Stimulated activated CD4-positive, alpha-beta T cell treated with anti-CD3 and anti-CD28 coated beads, TNF-alpha, amount 100 ng/mL, for 24 hours (primary cell): ENCODE measurements at regions not wholly inside any gene's neighbourhood (a gene's known extent, or its start where the extent isn't known, plus 50 kb on each side); places are given as distances from the start of the nearest gene placed in this dataset.
"Not testable (repeated sequence)": the region's sequence is repeated elsewhere in the genome, so short reads cannot be mapped to it uniquely, and the experiment has no call there.

ENCODE experiments used
- DNase-seq, 3 experiments: peaks; one replicate each; pipeline ENCODE4 v3.0.0-alpha.2; 2020; ENCODE audit warnings: low read depth in 3 of 3

DNA sequence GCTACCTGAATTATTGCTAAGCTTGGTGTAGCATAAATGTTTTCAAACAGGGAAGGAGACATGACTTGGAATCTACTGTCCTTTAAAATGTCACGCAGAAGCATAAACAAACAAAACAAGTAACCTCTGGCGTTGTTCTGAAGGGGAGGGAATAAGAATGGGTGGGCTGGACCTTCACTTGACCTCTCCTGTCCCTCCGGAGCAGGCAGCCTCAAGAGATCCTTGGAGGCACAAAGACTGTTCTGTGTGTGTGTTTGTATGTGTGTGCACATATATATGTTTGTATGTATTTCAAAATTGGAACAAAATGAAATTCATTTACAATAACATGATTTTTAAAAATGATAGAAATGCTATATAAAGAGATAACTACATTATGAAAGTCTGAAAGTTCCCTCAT lies 91.3 kb upstream of the DCLK2 start:
- DNase-seq, result no peak

- DNase-seq, result no peak
Measured at GRCh38 chr4:149987330-149988086, 90.7 kb upstream of the DCLK2 start.

DNA sequence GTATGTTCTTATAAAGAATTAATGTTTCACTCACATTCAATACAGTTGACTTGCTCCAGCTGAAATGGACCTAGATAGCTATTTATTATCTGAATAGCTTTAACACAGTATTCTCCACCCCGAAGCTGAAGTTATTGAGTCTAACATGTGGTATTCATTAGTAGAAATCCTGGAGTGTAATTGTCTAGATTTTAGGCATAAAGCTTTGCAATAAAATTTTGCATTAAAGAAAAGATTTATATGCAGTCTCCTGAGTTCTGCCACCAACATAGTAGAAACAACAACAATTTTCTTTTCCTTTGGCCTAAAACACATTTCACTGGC lies 90.2 kb upstream of the DCLK2 start:
- no peak for DNase-seq

DNA sequence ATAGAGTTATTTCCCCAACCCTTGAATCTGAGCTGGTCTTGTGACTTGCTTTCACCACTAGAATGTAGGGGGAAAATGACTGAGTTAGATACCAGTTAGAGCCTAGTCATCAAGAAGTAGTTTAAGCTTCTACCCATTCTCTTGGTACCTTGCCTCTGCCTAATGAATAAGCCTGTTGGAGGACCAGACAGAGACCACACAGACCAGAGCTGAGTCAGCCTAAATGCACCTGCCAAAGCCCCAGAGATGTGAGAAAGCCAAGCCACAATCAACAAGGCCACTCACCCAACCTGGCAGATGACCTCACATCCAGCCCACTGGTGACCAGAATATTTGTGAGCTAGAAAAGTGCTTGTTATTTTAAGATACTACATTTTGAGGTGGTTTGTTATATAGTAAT lies 85.2 kb upstream of the DCLK2 start:
- DNase-seq, result no peak

- no peak for DNase-seq
Measured at GRCh38 chr4:149995134-149995756, 83.0 kb upstream of the DCLK2 start.

DNA sequence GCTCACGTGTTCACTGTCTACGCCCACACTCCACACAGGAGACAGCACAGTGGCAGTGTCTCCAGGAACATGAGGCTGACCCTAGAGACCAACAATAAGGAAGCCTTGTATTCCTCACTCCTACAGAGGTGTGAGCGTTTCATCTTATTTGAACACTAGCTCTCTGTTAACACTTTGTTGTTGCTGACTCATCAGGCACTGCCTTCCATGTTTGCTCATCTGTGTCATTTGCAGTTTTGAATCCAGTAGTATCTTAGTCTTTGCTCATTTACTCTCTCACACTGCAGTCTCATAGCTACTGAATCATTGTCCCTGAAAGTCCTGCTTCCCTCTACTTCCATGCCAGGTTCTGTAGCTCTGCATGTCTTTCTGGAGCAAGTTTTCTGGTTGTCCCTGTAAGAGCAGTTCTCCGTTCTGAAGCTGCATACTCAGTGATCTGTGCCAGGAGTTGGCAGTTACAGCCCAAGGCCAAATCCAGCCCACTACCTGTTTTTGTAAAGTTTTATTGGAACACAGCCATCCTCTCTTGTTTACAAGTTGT lies 80.3 kb upstream of the DCLK2 start:
- no peak for DNase-seq

DNA sequence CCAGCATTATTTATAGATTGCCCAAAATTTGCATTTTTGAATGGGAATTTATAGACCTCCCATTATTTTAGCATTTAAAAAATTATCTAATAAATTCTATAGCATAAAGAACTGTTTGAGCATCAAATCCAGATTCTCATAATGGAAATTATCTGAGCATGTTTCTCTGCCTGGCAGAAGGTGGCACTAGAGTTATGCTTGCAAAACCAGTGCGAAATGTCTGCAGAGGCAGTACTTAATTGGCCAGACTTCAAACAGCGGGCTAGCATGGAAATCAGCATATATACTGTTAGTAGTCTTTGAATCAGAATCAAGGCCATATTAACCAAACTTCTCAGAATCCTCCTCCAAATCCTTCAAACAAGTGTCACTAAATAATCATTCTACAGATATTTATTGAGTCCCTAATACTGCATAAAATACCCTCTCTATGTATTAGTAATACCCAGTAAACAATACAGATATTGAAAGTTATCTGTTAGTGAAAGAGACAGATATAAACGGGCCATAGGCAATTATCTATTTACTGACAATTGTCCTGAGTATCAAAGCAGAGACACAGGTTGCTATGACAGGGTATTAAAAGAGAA lies 78.7 kb upstream of the DCLK2 start:
- no peak for DNase-seq

- no peak for DNase-seq
Measured at GRCh38 chr4:150001815-150002214, 76.4 kb upstream of the DCLK2 start.

DNA sequence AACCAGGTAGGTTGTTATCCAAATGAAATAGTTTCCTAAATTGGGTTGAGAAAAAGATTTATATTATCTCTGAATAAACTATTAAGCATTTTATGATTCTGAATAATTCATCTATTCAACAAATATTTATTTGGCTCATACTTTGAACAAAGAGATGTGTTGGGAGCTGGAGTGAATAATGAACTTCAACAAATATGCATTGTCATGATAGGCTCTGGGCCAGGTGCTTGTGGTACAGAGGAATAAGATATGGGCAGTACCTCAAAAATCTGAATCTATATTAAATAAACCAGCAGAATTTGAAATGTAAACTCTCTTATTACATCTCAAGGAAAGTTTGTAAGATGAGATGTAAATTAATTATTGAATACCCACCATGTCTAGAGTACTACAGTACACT lies 75.7 kb upstream of the DCLK2 start:
- DNase-seq, result no peak

GRCh38 chr4:150004481-150004880 lies 73.8 kb upstream of the DCLK2 start:
- no peak for DNase-seq

DNA sequence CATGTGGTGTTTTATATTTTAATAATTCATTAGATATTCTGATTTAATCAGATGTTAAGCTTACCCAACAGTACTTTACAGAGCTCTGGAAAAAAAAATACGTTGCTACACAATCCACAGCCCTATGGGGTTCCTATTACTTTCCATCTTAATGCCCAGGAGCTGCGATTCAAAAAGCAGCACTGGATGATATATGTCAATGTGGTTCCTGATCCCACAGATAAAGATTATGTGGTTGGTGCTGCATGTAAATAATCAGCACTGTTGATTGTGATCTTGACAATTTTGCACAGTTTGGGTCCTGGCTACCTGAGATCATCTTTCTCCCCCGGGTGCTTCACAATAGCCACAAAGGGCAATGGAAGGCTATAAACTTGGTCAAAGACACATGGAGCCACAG lies 72.7 kb upstream of the DCLK2 start:
- DNase-seq, result no peak

DNA sequence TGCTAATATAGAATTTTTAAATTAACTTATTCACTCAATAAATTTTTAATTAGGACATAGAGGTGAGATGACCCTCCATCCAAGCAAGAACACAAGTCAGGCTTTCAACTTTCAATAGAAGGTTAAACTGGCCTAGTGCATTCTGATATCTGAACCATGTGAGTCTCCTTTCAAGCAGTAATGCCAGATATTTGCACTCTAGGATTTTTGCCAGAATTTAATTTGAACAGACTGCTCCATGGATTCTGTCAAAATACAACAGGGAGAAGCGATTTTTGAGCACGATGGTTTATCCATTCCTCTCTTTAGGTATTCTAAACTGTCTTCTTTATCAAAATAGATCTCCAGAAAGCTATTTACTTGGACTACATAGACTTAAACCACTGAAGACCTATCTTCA lies 72.0 kb upstream of the DCLK2 start:
- DNase-seq, result no peak

GRCh38 chr4:150007512-150007911 lies 70.7 kb upstream of the DCLK2 start:
- no peak for DNase-seq

- no peak for DNase-seq
Measured at GRCh38 chr4:150008546-150008945, 69.7 kb upstream of the DCLK2 start.

DNA sequence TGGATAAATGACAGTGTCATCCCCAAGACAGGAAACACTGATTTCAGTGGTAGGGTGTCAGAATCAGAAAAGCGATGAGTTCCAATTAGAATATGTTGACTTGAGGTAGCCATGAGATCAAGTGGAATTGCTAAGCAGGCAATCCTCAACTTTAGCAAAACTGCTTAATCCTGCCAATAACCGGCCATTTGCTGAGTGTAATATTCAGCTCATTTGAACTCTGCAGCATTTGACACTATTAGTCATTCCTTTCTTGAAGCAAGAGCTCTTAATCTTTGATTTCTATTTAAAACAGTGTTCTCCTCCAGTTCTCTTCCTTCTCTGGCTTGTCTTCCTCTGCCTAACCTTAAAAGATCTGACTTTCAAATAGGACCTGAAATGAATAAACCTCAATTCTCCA lies 68.7 kb upstream of the DCLK2 start:
- no peak for DNase-seq

GRCh38 chr4:150010525-150011126 lies 67.6 kb upstream of the DCLK2 start:
- no peak for DNase-seq

DNA sequence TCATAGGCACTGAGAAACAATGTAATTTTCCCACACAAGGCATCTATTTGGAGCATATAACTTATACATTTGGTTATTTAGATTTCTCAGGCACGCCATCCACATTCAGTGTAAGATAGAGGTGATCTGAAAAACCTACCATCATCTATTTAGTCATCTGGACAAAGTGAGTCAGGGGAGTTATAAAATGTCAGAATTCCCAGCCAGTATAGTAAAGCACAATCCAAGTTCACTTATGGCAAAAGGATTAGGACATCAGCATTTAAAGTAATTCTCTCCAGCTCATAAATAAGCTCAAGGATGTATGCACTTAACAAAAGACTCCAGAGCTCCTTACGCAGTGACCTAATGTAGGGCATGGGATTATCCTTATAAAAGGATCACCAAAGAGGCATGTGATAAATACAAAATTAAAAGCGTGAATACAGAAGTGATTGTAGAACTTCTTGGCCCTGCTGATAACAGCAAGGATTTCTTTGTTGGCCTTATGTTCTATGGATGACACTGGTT lies 65.3 kb upstream of the DCLK2 start:
- DNase-seq, result no peak

DNA sequence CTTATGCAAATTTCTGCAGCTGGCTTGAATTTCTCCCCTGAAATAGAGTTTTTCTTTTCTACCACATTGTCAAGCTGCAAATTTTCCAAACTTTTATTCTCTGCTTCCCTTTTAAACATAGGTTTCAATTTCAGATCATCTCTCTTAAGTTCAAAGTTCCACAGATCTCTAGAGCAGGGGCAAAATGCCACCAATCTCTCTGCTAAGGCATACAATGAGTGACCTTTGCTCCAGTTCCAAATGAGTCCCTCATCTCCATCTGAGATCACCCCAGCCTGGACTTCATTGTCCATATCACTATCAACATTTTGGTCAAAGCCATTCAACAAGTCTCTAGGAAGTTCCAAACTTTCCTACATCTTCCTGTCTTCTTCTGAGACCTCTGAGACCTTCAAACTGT lies 62.3 kb upstream of the DCLK2 start:
- not testable (repeated sequence) for DNase-seq

- DNase-seq, result not testable (repeated sequence)
Measured at GRCh38 chr4:150016621-150017020, 61.6 kb upstream of the DCLK2 start.

DNA sequence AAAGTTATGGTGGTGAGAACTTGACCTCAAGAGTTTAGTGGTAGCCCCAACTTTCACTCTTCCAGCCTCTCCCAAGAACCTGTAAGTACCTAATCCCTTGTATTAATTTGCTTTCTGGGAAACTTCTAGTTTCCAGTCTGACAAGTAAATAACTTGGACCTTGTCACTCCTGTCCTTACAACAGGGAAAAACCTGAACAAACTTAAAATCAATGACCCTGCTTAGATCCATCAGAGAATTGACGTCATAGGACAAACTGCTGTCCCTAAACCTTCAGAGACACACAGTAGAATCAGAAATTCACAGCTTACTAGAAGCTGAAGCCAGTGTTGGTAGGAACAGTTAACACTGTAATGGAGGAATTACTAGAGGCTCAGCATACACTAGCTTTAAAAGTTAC lies 60.0 kb upstream of the DCLK2 start:
- no peak for DNase-seq

GRCh38 chr4:150021483-150021882 lies 56.8 kb upstream of the DCLK2 start:
- no peak for DNase-seq

- DNase-seq, result no peak
Measured at GRCh38 chr4:150023489-150023888, 54.8 kb upstream of the DCLK2 start.

DNA sequence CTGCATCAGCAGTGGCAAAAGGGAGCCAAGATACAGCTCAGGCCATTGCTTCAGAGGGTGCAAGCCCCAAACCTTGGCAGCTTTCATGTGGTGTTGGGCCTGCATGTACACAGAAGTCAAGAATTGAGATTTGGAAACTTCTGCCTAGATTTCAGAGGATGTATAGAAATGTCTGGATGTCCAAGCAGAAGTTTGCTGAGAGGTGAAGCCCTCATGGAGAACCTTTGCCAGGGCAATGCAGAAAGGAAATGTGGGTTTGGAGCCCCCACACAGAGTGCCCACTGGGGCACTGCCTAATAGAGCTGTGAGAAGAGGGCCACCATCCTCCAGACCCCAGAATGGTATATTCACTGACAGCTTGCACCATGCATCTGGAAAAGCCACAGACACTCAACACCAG lies 51.3 kb upstream of the DCLK2 start:
- DNase-seq, result not testable (repeated sequence)
